GM21528 (cell line): ENCODE measurements at regions not wholly inside any gene's neighbourhood (a gene's known extent, or its start where the extent isn't known, plus 50 kb on each side); places are given as distances from the start of the nearest gene placed in this dataset.

ENCODE experiments used
- ATAC-seq: cut with Tn5 transposase; IDR thresholded peaks from one replicate; pipeline ENCODE4 v1.9.1; 2021; ENCODE audit warnings: mild to moderate bottlenecking, moderate library complexity; ENCODE audit not compliant: unreplicated experiment, low FRiP score

GRCh38 chr3:176933704-176934103 is 263.6 kb downstream of the TBL1XR1 start:
- ATAC-seq: no peak

DNA sequence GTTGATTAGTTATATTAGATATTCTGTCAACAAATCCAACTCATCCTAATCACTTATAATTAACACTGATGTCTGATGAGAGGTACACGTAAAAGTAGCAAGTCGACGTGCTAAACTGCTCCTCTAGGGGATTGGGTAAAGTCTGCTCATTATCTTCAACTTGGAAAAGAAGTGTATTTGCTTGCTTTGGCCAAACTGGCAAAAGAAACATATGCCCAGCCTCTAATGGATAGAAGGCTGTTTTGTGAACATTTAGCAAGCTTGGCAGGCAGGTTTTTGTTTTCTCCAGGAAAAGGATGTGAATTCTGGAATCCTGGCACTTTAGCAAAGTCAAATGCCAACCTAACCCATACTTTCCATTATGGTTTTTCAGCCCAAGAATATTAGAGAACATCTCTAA is 264.8 kb downstream of the TBL1XR1 start:
- ATAC-seq: no peak

DNA sequence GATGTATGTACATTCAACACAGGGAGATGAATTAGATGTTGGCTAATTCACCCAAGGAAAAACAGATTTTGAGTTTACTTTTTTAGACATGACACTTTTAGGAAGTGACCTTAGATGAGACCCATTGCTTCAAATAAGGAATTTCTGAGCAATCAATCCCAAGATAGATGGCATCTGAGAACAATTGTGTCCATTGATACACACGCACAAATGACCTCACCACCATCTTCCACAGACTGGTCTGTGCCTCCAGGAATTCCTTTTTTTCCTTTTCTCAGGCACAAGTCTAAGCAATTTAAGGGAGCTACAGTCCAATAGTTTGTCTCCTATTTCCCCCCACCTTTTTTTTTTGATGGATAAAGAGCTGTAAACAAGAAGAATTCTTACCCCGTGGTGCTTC is 265.3 kb downstream of the TBL1XR1 start:
- ATAC-seq: no peak

DNA sequence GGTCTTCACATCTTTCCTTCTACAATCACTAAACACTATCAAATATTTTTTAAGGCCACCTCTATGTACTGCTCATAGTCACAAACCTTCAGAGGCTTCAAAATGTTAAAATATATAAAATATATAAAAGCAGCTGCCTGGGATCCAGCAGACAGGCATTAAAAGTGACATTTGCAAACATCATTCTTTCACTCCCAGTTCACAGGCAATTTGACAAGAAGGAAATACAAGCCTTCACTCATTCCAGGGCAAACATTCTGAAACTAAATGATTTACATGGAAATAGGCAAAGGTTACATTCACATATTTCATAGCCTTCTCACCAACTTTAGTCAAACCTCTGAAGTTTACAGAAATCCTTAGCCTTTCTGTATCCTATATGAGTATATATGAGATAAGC is 266.3 kb downstream of the TBL1XR1 start:
- ATAC-seq: no peak

DNA sequence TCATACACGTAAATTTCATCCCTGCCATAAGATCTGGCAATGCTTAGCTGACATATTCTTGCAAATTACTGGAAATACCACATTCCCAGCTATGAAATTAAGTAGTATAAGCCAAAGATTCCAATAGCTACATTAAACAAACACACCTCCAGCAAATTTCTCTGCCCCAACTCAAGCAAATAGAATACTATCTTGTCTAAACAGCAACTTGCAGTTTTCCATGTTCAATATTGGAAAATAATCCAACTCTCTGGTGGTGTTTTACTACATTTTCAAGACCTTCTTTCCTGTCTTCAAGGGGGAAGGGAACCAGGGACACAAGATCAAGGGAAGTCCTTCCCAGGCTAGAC is 268.7 kb downstream of the TBL1XR1 start:
- no peak for ATAC-seq

DNA sequence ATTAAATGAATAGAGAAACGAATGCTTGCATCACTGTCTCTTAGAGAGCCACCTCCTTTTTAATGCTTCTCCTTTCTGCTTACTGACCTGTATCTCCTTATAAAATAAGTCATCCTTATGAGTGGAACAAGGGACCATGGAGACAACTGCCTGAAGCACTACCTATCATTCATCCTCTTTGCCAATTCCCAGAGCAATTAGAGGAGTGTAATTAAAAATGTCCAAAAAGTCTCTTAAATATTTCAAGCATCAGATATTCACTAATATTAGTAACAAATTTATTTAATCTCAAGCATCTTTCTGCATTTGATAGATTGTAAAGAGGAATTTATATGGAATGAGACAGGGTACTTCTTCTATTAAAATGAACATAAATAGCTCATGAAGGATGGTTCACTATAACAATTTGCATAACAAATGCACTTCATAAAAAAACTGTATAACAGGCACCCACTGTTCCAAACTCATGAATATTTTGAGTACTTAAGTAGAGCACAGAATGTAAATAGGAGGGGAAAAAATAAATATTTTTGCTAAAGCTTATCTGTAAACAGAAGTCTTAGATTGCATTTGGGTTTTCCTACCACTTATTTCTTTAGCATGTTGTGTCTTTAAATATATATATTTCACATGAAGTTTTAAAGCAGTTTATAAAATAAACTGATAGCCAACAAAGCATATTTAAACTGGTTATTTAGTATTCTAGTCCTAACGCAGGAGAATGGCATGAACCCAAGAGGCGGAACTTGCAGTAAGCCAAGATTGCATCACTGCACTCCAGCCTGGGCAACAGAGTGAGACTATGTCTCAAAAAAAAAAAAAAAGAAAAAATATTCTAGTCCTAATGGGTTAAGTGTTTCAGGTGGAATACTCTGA is 269.3 kb downstream of the TBL1XR1 start:
- ATAC-seq: no peak

DNA sequence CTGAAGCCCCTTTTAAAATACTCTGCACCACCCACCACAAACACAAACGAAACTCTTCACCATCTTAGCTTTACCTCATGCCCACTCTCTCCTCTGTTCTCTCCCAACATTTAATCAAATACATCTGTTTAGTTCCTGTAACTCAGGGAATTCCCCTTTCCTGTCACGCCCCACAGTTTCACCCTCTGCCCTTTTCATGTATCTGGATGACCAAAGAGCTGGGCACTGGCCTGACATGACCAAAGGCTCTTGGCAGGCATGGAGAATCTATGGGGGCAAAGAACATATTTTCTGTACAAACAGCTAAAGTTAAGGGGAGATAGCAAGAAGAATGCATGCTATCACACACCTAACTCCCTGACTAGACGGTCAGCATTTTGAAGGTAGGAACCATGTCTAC is 270.0 kb downstream of the TBL1XR1 start:
- ATAC-seq: no peak

GRCh38 chr3:176926688-176927087 is 270.6 kb downstream of the TBL1XR1 start:
- ATAC-seq: no peak

DNA sequence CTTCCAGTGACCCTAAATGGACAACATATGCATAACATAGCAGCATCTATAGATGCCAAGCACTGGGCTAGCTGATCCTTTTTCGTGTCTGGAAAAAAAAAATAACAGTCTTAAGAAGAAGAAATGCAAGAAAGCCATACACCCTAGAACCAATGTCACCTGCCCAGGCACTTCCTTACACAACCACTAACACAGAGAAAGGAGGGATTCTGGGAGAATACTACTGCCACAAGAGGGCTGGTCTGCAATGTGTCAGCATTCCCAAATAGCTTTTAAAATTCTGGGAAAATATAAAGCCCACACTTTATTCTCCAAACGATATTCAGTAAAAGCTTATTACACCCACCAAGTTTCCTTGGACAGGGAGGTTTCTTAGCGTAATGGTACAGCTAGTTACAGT is 271.2 kb downstream of the TBL1XR1 start:
- ATAC-seq: no peak

DNA sequence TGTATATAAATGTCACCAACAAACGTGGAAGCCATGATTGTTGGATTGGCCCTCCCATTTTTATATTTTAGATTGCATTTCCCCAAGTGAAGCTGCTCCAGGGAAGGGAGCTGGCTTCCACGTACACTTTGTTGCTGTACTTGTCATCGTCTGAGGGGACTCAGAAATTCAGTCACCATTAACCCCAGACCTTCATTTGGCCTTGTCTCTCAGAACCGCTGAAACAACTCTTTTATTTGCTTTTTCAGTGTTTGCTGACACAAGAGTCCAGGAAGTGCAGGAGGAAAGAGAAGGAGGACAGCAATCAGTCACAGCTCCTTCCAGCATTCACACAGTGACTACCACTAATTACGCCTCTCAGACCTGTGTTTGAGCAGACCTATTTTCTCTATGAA is 276.5 kb downstream of the TBL1XR1 start:
- ATAC-seq: no peak

- ATAC-seq: no peak
Observed at GRCh38 chr3:176919836-176920765, 277.2 kb downstream of the TBL1XR1 start.

- no peak for ATAC-seq
Observed at GRCh38 chr3:176916777-176917176, 280.5 kb downstream of the TBL1XR1 start.

GRCh38 chr3:176914764-176915163 is 282.5 kb downstream of the TBL1XR1 start:
- no peak for ATAC-seq

- ATAC-seq: no peak
Observed at GRCh38 chr3:176911579-176911978, 285.7 kb downstream of the TBL1XR1 start.

GRCh38 chr3:176909044-176909443 is 288.2 kb downstream of the TBL1XR1 start:
- no peak for ATAC-seq

- no peak for ATAC-seq
Observed at GRCh38 chr3:176906046-176906905, 291.0 kb downstream of the TBL1XR1 start.

DNA sequence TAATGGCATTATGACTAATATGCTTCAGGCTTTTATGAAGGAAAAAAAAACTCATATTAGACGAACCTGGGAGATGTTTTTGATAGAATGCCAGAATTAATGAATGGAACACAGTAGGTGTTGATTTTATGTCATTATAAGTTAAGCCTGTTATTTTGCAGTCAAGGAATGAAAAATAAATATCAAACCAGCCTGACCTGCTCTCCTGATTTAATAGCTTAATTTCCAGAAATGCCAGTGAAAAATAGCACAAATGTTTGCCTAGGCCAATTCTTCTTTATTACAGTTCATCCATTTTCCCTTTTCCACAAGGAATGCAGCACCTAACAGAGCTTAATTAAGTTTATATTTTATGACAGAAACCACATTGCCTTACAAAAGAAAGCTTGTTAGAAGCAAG is 292.0 kb downstream of the TBL1XR1 start:
- ATAC-seq: no peak

DNA sequence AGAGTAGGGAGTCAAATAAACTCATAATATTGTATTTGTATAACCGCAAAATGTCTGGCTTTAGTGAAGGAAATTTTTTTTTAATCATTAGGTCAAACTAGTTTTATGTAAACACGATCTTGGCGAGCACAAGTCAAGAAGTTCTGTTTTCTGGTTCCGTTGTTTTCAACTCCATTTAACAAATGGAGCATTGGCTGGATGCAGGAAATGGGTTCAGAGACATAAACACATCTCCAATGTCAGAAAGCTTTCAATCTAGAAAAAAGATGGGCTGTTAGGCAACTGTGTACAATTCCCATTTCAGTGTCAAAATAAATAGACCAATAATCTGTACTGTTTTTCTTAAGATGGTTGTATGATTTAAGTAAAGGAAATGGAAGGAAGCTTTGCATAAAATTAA is 292.8 kb downstream of the TBL1XR1 start:
- ATAC-seq: no peak

- no peak for ATAC-seq
Observed at GRCh38 chr3:176896640-176897039, 300.6 kb downstream of the TBL1XR1 start.

DNA sequence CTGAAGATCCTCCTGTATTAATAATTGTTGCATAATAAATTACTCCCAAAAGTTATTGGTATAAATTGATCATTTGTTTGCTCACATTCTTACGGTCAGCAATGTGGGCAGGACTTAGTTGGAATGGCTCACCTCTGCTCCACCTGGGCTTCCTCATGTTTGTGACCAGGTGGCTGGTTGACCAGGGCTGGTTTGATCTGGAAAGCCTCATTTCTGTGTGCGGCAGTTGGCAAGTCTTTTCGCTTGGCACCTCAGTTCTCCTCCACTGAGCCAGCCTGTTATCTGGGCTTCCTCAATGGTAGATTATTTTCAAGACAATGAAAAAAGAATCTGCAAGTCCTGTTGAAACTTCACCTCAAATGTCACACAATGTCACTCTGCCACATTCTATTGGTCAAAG is 301.1 kb downstream of the TBL1XR1 start:
- ATAC-seq: no peak

- no peak for ATAC-seq
Observed at GRCh38 chr3:176879710-176880109, 317.6 kb downstream of the TBL1XR1 start.
